Motor neuron (in vitro differentiated cells): ENCODE measurements at regions not wholly inside any gene's neighbourhood (a gene's known extent, or its start where the extent isn't known, plus 50 kb on each side); places are given as distances from the start of the nearest gene placed in this dataset.

Source experiments
- ATAC-seq, 8 experiments: fragments of 200-7000 bp; cut with Tn5 transposase; replicated peaks in 6 of 8; 2 replicates each; pipeline ENCODE4 v1.8.0; 2021; ENCODE audit warnings: mild to moderate bottlenecking in 8 of 8, moderate library complexity in 8 of 8
- H3K27ac ChIP-seq, 2 donors: fragments of 250-450 bp; sonication (Bioruptor Pico); 2 replicates each; pipeline ENCODE4 v1.9.0; 2021; ENCODE audit warnings: antibody characterized with exemption in 2 of 2, mild to moderate bottlenecking in 2 of 2, moderate library complexity in 1 of 2
- H3K4me1 ChIP-seq, 2 donors: fragments of 250-450 bp; sonication (Bioruptor Pico); replicated peaks in 1 of 2; 2 replicates each; pipeline ENCODE4 v1.6.1; 2021; ENCODE audit warnings: antibody characterized with exemption in 2 of 2, mild to moderate bottlenecking in 2 of 2, moderate library complexity in 1 of 2
- H3K4me3 ChIP-seq, 5 donors: fragments of 250-450 bp; sonication (Bioruptor Pico); 2 replicates each; pipeline ENCODE4 v1.9.0; 2021; ENCODE audit warnings: antibody characterized with exemption in 5 of 5, mild to moderate bottlenecking in 5 of 5, moderate library complexity in 4 of 5
- WGBS, 10 experiments: fragments of 450-650 bp; shearing (Covaris generic); methylation state at CpG; one replicate each; pipeline ENCODE4 v1.0.0; 2022; 5-methylcytosine and 5-hydroxymethylcytosine counted together
- in situ Hi-C, 9 experiments: fragments of 400-800 bp; cut with MboI; loops; one replicate each; pipeline ENCODE4 v1.15.0; 2021; ENCODE audit warnings: low sequenced_read_pairs in 9 of 9, low pct_unique_long_range_greater_than_20kb in 2 of 9; ENCODE audit not compliant: unreplicated experiment in 9 of 9

GRCh38 chr18:76568731-76569130, 73.7 kb upstream of the ZNF516 start:
- Histone ChIP-seq H3K4me1 (peaks cover 8 to 9% of the 10 kb centered on the region in 2 donors), H3K27ac (no peak overlapping the region), H3K4me3 (no peak overlapping the region)
- in situ Hi-C loops, result no loop called here
- ATAC-seq, result no peak
- WGBS, 10 experiments, result 100% methylated on average over 1 of the region's 1 CpG; no CpG with 5 or more reads in 7 of the 10 experiments

- in situ Hi-C loops, result no loop called here
- H3K4me1 ChIP-seq, result peaks cover 8 to 9% of the 10 kb centered on the region in 2 donors
- no peak overlapping the region for H3K4me3 ChIP-seq
- ATAC-seq, result no peak
- no peak overlapping the region for H3K27ac ChIP-seq
- 33 to 100% (median 85%) methylated on average over 1 to 4 of the region's 13 CpGs; no CpG with 5 or more reads in 2 of the 10 experiments for WGBS, 10 experiments
Measured at GRCh38 chr18:76567835-76568445, 72.9 kb upstream of the ZNF516 start.

- in situ Hi-C loops, result no loop called here
- 60 to 97% (median 79%) methylated on average over 1 to 5 of the region's 5 CpGs for WGBS, 10 experiments
- no peak overlapping the region for H3K27ac ChIP-seq
Measured at GRCh38 chr18:76566987-76567386, 71.9 kb upstream of the ZNF516 start.

GRCh38 chr18:76565238-76566173, 70.5 kb upstream of the ZNF516 start:
- in situ Hi-C loops, result no loop called here
- Histone ChIP-seq H3K27ac (no peak overlapping the region), H3K4me3 (no peak overlapping the region), H3K4me1 (peaks cover 4 to 9% of the 10 kb centered on the region in 2 donors)
- 0 to 84% (median 33%) methylated on average over 3 to 22 of the region's 23 CpGs for WGBS, 10 experiments
- ATAC-seq, result peak; percentile 89 to 98 (median 94)

More at GRCh38 chr18:76566987-76567386, 71.9 kb upstream of the ZNF516 start:
- Histone ChIP-seq H3K4me3 (no peak overlapping the region), H3K4me1 (peaks cover 4 to 9% of the 10 kb centered on the region in 2 donors)
- ATAC-seq, result no peak

- Histone ChIP-seq H3K4me3 (no peak overlapping the region), H3K27ac (no peak overlapping the region)
- 0 to 100% (median 56%) methylated on average over 1 to 4 of the region's 4 CpGs; no CpG with 5 or more reads in 2 of the 10 experiments for WGBS, 10 experiments
Measured at GRCh38 chr18:76564655-76565237, 69.7 kb upstream of the ZNF516 start.

GRCh38 chr18:76564117-76564516, 69.1 kb upstream of the ZNF516 start:
- Histone ChIP-seq H3K4me1 (peaks cover 4 to 9% of the 10 kb centered on the region in 2 donors), H3K4me3 (no peak overlapping the region), H3K27ac (no peak overlapping the region)
- ATAC-seq, result peak in 3 of 8 experiments; percentile 3 to 16 (median 12)
- in situ Hi-C loops, result no loop called here
- 6 to 100% (median 88%) methylated on average over 2 to 8 of the region's 8 CpGs for WGBS, 10 experiments

More at GRCh38 chr18:76564655-76565237, 69.7 kb upstream of the ZNF516 start:
- ATAC-seq, result peak; percentile 19 to 61 (median 31)
- in situ Hi-C loops, result no loop called here
- H3K4me1 ChIP-seq, result peaks cover 4 to 9% of the 10 kb centered on the region in 2 donors

DNA sequence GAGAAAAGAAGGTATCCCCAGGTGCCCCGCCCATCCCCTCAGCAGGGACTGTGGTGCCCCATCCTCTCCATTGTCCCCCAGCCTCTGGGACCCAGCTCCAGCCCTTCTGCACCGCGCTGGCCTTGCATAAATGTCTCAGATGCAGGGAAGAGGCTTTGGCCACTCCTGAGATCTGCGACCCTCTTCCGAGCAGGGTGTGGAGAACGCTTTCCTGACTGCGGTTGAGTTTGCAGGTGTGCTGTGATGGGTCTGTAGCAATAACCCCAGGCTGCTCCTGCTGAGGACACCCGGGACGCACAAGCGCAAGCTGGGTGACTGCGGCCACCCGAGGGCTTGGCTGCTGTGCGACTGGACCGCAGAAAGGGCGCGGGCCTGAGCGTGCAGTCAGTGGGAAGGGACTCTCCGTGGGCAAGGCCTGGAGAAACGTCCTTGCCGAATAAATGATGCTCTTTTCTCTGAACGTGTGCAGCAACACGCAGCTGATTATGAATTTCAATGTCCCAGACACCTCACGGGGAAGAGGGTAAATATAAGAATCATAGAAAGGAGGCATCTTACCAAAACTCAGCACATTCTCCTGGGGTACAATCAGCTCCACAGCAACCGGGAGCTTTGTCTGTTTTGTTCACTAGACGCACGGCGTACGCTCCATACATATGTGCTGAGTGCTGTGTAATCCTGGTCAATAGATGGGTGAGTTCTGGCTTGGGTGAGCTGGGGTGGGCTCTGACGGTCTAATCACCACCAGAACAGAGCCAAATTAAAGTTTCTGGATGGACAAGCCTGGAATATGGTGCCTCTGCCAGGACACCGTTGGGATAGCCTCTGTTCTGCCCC, 67.5 kb upstream of the ZNF516 start:
- no peak overlapping the region for H3K4me3 ChIP-seq
- H3K4me1 ChIP-seq, result peaks cover 4 to 9% of the 10 kb centered on the region in 2 donors
- whole genome bisulfite sequencing, 10 experiments, result 82 to 100% (median 93%) methylated on average over 1 to 14 of the region's 30 CpGs; no CpG with 5 or more reads in 4 of the 10 experiments
- no peak overlapping the region for H3K27ac ChIP-seq
- peak in 1 of 8 experiments; percentile 51 for ATAC-seq
- in situ Hi-C loops, result no loop called here

- 8 to 100% (median 82%) methylated on average over 1 to 4 of the region's 18 CpGs; no CpG with 5 or more reads in 2 of the 10 experiments for WGBS, 10 experiments
- H3K4me3 ChIP-seq, result no peak overlapping the region
- H3K27ac ChIP-seq, result no peak overlapping the region
- ATAC-seq, result no peak
- in situ Hi-C loops, result no loop called here
- H3K4me1 ChIP-seq, result no peaks in the 10 kb centered on the region
Measured at GRCh38 chr18:76558881-76559667, 64.0 kb upstream of the ZNF516 start.

DNA sequence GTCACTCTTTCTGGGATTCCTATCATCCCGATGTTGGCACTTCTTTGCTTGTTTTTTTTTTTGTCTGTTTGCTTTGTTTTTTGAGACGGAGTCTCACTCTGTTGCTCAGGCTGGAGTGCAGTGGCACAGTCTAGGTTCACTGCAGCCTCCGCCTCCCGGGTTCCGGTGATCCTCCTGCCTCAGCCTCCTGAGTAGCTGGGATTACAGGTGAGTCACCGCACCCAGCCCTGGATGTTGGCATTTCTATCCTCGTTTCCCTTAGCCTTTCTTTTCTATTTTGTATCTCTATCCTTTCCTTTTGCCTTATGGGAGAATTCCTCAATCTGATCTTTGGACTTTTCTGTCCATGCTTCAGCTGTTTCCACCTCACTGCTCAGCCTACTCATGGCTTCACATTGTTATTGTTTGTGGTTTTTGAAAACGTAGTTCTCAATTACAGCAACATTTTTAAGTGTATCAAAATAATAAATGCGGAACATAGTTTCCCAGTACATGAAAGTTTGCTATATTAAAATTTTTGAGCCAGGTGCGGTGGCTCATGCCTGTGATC, 62.1 kb upstream of the ZNF516 start:
- Histone ChIP-seq H3K4me1 (no peaks in the 10 kb centered on the region), H3K27ac (no peak overlapping the region), H3K4me3 (no peak overlapping the region)
- ATAC-seq, result no peak
- in situ Hi-C loops, result no loop called here
- WGBS, 10 experiments, result 66 to 89% (median 82%) methylated on average over 3 to 10 of the region's 10 CpGs

- in situ Hi-C loops, result no loop called here
- H3K27ac ChIP-seq, result no peak overlapping the region
- no peaks in the 10 kb centered on the region for H3K4me1 ChIP-seq
- ATAC-seq, result no peak
- WGBS, 10 experiments, result 81 to 95% (median 89%) methylated on average over 4 to 12 of the region's 12 CpGs
- no peak overlapping the region for H3K4me3 ChIP-seq
Measured at GRCh38 chr18:76554547-76555222, 59.6 kb upstream of the ZNF516 start.
